ENCODE measurements at regions not wholly inside any gene's neighbourhood (a gene's known extent, or its start where the extent isn't known, plus 50 kb on each side); places are given as distances from the start of the nearest gene placed in this dataset.
"Not testable (repeated sequence)": the region's sequence is repeated elsewhere in the genome, so short reads cannot be mapped to it uniquely, and the experiment has no call there.

DNA sequence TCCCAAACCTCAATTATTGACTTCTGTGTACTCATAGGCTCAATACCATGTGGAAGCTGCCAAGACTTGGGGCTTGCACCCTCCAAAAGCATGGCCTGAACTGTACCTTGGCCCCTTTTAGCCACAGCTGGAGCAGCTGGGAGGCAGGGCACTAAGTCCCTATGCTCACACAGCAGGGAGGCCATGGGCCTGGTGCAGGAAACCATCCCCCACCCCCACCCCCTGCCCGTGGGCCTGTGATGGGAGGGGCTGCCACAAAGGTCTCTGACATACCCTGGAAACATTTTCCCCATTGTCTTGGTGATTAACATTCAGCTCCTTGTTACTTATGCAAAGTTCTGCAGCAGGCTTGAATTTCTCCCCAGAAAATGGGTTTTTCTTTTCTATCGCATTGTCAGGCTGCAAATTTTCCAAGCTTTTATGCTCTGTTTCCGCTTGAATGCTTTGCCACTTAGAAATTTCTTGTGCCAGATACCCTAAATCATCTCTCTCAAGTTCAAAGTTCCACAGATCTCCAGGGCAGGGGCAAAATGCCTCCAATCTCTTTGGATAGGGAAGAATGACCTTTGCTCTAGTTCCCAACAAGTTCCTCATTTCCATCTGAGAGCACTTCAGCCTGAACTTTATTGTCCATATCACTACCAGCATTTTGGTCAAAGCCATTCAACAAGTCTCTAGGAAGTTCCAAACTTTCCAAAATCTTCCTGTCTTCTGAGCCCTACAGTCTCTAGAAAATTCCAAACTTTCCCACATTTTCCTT is 141.8 kb downstream of the AHR start:
- DNase-seq, result not testable (repeated sequence)

DNA sequence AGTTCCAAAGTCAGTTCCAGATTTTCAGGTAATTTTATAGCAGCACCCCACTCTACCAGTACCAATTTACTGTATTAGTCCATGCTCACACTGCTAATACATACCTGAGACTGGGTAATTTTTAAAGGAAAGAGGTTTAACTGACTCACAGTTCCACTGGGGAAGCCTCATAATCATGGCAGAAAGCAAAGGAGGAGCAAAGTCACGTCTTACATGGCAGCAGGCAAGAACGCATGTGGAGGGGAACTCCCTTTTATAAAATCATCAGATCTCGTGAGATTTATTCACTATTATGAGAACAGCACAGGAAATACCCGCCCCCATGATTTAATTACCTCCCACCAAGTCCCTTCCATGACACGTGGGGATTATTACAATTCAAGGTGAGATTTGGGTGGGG is 142.4 kb downstream of the AHR start:
- DNase-seq, result no peak

DNA sequence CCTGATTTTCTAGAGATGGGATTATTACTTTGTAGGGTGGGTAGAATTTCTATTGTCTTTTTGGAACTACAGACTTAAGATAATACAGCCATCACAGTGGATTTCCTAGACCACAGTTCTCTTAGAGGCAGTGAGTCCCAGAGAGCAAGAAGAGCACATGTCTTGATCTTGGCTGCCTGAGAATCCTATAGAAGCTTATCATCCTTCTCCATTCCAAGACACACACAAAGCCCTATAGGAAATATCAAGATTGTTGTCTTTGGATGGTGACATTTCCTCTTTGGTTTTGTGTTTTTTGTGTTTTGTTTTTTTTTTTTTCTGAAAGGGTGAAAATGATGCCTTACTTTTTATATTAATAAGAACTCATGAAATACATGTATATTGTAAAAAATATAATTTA is 143.1 kb downstream of the AHR start:
- DNase-seq, result no peak

DNA sequence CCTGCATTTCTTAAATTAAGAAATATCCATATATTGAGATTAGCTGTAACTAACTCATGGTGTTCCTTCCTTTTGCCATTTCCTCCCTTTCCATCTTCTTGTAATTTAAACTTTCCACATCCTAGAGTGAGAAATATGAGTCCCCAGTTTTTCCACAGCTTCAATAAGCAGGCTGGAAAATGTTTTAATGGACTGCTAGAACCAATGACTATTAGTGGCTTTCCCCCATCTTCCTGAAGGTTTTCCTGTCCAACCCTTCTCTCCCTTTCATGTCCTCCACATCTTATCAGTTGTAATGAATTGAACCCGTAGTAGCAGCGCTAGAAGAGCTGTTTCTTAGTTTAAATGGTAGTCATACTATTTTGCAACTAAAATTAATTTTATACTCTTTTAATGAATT is 145.7 kb downstream of the AHR start:
- no peak for DNase-seq

DNA sequence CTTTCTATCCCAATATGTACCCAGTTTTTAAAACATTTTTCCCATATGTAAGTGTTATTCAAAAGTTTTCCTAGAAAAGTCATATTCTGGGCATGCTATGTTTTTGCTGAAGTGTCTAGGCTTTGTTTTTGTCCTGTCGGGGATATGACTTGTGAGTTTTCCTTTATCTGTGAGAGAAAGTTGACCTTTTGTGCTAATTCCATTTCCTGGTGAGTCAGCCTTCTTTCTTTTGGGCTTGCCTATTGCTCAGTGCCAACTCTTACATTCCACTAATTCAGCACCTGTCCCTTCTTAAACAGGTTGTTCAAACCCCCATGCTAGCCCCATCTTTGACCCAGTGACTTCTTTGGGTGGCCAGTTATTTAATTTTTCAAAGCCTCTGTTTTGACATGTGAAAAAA is 146.2 kb downstream of the AHR start:
- DNase-seq, result no peak

DNA sequence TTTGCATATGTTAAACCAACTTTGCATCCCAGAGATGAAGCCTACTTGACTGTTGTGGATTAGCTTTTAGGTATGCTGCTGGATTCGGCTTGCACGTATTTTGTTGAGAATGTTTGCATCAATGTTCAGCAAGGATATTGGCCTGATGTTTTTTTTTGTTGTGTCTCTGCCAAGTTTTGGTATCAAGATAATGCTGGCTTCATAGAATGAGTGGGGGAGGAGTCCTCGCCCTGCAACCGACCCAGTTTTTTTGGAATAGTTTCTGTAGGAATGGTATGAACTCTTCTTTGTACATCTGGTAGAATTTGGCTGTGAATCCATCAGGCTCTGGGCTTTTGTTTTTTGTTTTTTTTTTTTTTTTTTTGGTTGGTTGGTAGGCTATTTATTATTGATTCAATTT is 147.9 kb downstream of the AHR start:
- DNase-seq, result no peak

DNA sequence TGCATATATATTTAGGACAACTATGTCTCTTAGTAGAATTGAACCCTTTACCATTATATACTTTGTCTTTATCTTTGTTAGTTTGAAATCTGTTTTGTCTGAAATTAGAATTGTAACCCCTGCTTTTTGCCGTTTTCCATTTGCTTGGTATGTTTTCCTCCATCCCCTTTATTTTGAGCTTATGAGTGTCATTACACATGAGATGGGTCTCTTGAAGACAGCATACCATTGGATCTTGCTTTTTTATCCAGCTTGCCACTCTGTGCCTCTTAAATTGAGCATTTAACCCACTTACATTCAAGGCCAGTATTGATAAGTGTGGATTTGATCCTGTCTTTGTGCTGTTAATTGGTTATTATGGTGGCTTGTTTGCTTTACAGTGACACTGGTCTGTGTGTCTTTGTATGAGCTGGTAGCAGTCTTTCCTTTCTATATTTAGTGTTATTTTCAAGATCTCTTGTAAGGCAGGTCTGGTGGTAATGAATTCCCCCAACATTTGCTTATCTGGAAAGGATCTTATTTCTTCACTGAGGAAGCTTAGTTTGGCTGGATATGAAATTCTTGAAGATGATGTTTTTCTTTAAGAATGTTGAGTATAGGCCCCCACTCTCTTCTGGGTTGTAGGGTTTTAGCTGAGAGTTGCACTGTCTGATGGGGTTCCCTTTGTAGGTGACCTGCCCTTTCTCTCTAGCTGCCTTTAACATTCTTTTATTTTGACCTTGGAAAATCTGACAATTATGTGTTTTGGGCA is 149.5 kb downstream of the AHR start:
- no peak for DNase-seq

DNA sequence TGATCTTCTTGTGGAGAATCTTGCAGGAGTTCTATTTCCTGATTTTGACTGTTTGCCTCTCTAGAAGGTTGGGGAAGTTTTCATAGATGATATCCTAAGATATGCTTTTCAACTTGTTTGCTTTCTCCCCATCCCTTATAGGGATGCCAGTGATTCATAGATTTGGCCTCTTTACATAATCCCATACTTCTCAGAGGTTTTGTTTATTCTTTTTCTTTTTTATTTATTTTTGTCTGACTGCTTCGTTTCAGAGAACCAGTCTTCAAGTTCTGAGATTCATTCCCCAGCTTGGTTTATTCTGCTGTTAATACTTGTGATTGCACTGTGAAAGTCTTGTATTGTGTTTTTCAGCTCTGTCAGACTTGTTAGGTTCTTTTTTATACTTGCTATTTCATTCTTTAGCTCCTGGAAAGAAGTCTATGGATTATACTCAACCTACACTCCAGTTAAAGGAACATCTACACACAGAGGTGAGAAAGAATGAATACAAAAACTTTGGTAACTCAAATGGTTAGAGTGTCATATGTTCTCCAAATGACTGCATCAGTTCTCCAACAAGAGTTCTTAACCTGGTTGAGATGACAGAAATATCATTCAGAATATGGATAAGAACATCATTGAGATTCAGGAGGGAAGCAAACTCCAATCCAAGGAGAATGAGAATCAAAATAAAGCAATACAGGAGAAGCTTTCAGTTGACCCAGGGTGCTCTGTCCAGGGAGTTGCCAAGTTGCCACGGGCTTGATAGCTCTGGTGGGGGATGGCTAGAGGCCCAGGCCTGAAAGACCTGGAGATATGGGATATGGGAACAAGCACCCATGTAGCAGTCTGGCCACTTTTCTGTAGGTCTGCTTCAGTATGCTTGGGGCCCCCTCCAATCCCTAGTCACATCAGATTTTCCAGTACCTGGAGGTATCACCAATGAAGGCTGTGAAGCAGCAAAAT is 150.3 kb downstream of the AHR start:
- DNase-seq, result no peak

DNA sequence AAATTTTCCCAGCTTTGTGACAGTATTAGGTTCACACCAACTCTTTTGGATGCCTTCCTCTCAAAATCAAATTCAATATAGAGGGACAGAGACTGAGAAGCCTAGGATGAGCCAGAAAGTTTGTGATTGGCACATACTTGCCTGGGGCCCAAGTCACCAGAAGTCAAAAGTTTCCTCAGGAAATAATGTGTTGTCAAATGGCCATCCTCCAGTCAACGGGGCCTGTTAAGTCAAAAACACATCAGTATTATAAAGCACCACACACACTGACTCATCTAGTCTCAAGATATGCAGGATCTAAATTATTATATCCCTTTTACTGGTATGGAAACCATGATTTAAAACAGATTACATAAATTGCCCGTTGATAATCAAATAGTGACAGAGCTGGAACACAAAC is 158.1 kb downstream of the AHR start:
- no peak for DNase-seq

DNA sequence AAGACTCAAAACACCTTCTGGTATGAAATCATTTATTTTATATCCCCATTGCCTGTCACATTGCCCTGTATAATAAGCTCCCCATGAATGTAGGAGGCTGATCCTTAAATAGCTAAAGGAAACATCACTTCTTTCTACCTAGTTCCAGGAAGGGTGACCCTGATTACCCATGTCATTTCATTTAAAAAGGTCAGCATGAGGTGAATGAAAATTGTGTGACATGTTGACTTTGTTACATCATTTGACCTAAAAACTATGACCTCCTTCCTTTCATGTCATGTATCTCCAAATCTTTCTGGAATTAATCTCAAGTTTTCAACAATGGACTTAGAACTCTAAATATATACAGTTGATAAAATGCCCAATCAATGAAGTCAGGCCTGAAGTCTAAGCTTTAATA is 161.5 kb downstream of the AHR start:
- no peak for DNase-seq

DNA sequence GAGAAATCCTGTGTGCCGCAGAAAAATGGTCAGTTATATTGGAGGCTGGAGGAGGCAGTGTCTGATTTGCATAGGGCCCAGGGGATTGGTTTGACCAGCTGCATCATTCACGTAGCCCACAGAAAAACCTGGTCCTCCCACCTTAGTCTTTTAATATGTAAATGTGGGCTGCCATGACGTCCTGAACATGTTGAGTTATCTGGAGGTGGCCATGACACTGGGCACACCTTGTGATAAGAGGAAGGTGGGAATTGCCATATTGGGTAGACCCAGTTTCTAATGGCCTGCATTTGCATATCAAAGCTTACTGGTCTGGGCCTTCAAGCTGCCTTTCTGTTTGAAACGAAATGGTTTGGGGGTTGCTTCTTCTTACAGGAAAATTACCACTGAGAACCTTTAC is 162.2 kb downstream of the AHR start:
- DNase-seq, result no peak

DNA sequence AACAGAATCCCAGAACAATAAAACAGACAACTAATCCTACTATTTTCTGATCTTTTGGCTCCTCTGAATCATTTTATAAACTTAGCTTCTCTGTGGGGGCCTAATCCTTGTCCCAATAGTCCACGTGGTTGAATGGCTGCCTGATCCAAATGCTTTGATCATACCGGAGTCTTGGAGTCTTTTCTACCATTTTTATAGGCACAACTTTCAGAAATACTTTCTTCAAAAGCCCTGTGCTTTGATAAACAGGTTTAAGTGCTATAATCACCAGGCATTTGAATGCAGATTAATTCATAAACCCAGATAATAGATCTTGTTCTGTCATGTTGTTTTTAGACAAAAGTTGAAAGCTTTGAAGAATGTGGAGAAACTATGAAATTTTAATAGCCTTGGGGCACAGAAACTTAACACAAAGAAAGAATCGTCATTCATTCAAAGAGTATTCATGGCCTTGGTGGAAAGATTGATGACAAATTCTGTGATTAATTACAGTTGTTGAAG is 163.7 kb downstream of the AHR start:
- no peak for DNase-seq

DNA sequence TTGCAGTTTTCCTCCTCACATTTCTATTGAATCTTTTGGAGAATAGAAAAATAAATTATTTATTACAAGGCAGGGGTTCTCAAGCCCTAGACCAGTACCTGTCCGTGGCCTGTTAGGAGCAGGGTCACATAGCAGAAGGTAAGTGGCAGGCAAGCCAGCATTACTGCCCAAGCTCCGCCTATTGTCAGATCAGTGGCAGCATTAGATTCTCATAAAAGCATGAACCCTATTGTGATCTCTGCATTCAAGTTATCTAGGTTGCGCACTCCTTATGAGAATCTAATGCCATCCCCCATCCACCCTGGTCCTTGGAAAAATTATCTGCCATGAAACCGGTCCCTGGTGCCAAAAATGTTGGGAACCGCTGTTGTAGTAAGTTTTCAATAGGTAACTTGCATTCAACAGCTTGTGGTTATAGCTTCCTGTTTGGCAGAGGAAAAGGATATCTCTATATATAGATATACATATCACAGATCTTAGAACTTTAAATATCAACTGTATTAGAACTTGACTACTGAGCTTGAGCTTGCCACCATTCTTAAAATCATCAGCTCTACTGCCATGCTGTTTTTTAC is 165.1 kb downstream of the AHR start:
- no peak for DNase-seq

DNA sequence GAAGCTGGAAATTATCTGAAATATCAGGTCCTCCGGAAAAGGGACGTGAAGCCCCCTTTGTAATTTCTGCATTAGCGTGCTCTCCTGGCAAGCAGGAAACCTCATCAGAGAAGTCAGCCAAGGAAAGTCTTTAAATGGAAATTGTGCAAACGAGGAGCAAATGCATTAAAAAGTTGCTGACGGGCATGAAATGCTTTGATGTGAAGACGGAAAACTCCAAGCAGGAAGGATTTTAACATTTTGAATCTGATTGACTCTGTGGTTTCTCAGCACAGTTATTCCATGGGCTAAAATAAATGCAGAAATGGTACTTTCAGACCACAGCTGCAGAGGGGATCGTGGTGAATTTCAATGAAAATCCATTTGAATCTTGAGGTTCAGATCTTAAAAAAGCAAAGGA is 167.8 kb downstream of the AHR start:
- DNase-seq, result no peak

DNA sequence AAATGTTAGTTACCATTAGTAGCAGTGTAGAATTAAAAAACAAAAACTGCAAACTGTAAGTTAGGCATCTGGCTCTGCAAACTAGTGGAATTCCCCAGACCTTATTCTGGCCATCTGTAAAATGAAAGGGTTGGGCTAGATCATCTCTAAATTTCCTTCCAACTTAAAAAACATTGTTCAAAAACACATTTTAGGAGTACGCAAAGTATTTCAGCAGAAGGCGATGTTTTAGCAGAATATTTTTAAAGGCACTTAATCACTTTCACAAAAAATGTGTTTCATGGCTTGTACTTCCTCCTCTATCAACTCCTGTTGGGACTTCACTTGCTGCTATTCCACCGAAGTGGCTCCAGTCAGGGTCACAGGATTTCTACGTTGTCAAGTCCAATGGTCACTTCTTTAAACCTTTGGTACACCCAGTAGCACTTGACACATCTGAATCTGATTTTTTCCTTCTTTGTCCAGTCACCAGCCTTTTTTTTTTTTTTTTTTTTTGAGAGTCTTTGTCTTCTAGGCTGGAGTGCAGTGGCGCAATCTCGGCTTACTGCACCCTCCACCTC is 169.0 kb downstream of the AHR start:
- no peak for DNase-seq

DNA sequence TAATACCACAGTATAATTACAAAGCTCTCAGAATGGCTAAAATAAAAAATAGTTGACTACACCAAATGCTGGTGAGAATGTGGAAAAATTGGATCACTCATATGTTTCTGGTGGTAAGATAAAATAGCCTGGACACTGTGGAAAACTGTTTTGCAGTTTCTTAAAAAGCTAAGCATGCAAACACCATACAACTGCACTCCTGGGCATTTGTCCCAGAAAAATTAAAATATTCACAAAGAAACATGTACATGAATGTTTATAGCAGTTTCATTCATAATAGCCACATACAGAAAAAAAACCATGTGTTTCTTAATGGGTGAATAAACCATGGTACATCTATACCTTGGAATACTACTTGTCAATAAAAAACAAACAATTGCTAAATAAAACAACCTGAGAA is 172.9 kb downstream of the AHR start:
- DNase-seq, result no peak

DNA sequence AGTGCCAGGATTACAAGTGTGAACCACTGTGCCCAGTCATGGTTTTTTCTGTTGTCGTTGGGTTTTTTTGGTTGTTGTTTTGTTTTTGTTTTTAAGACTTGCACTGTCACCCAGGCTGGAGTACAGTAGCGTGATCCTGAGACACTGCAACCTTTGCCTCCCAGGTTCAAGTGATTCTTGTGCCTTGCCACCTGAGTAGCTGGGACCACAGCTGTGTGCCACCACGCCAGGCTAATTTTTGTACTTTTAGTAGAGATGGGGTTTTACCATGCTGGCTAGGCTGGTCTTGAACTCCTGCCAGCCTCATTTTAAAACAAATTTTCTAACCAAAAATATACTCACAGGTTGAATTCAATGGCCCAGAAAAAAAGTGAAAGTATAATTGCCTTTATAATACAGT is 174.1 kb downstream of the AHR start:
- no peak for DNase-seq

DNA sequence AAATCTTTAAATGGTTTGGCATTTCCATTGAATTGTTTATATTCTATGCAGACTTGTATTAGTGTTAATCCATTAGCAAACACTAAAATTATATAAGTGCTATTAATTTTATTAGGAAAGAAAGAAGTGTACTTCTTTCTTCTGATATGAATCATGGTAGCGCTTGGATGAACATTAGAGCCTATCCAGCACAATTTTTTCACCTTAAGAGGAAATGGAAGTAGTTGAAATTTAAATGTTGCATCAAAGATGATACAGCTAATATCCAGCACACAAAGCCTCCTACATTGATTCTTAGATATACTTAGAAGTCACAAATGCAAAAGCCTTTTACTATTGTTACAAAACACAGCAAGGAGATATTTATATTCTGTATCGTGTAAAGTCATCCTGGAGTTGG is 174.5 kb downstream of the AHR start:
- DNase-seq, result no peak

DNA sequence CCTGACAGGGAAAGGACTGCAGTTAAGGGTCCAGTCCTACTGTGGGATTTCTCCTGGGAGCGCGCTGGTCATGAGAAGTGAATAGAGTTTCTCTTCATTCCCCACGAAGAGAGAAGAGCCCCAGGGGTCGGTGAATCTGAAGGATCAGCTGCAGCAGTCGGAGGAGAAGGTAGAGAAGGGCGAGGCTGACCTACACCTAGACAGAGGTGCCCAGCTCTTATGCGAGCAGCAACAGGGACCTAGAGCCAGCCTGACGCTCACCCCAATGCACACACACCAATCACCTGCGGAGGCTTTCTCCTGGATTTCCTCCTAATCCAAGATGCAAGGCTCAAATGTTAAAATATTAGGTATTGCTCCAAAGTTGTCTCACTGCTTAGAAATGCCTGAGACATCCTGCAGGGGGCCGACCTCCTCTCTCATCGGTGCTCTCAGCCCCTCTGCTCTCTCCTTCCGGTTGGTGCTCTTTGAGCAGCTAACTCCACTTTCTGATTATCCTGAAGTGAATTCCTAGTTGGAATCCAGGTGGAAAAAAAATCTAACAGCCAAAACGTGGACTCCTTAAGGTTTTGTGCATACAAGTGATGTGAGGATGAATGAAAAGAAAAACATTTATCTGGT is 176.4 kb downstream of the AHR start:
- DNase-seq, result no peak

DNA sequence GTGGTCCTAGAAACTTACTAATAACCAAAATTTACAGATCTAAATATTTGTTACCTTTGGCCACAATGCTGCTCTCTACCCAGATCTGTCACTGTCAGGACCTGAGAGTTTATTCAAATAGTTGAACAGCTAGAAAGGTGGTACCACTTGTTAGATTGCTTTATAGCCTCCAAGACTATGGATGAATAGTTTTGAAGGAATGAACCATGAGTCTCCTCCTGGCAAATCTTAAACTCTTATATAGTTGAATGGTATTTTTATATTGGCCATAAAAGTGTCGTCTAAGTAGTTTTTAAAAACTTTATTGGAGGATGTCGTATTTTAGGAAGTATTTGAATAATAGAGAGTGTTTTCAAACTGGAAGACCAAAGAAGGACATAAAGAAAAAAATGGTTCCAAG is 178.7 kb downstream of the AHR start:
- no peak for DNase-seq

DNA sequence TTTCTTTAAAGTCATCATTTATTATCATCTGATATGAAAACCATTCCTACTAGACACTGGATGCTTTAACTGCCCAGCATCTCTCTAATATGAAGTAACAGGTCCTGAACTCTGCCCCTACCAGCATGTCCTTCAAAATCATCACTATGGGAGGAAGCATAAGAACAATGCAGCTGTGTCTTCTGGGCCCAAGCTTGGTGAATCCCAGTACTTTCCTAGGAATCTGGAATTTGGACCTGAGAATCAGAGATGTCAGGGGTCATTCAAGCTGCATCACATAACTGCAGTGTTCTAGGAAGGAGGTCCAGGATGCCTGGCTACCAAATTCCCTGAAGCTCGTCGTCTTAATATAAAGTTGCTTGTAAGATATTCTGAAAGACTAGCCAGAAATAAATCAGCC is 182.7 kb downstream of the AHR start:
- no peak for DNase-seq

DNA sequence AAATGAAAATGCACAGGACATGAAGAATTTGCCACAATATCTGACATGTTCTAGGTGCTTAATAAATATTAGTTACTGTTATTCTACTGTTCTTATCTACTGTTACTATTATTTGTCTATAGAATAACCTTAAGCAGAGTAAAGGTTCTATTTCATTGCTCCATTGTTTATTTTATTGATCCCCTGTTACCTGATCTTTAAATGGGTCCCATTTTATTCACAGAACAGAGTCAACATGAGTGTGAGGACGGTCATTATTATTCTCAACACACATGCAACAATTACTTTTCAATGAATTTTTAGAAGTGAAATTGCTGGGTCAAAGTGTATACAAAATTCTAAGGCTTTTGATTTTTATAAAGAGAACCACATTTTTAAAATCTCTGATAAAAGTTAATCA is 186.9 kb downstream of the AHR start:
- no peak for DNase-seq
